GM19468 (cell line): ENCODE measurements at regions not wholly inside any gene's neighbourhood (a gene's known extent, or its start where the extent isn't known, plus 50 kb on each side); places are given as distances from the start of the nearest gene placed in this dataset.

Experiments
- ATAC-seq: cut with Tn5 transposase; IDR thresholded peaks from one replicate; pipeline ENCODE4 v1.9.1; 2021; ENCODE audit warnings: mild to moderate bottlenecking, moderate library complexity, moderate number of reproducible peaks; ENCODE audit not compliant: unreplicated experiment; ENCODE audit errors: extremely low read depth

DNA sequence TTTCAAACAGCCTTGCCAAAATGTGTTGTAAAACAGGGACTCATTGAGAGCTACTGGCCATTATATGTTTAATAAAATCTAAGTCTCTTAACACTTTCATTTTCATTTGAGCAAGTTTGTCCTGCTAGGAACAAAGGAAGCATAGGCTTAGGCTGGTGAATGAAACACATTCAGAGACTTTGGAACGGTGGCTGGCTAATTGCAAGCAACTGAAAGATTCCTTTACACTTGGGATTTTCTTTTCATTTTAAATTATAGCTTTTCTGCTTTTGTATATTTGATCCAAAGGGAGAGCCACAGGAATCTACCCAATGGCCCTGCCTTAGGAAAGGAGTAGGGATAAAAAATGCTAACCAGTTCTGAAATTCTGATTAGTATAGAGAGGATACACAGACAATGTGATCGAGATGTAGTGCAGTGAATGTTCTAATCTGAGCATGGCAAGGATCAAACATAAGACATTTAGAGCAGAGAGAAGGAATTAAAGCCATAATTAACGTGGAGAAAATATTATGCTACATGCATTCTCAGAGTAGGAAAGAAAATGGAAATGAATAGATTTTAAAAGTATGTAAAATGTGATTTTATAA, 911.4 kb upstream of the SLC39A10 start:
- ATAC-seq = no peak

- no peak for ATAC-seq
These were observed 914.3 kb upstream of the SLC39A10 start for GRCh38 chr2:194742706-194743105.

GRCh38 chr2:194739217-194739616, 917.8 kb upstream of the SLC39A10 start:
- no peak for ATAC-seq

- no peak for ATAC-seq
These were observed 921.0 kb upstream of the SLC39A10 start for GRCh38 chr2:194735837-194736542.

DNA sequence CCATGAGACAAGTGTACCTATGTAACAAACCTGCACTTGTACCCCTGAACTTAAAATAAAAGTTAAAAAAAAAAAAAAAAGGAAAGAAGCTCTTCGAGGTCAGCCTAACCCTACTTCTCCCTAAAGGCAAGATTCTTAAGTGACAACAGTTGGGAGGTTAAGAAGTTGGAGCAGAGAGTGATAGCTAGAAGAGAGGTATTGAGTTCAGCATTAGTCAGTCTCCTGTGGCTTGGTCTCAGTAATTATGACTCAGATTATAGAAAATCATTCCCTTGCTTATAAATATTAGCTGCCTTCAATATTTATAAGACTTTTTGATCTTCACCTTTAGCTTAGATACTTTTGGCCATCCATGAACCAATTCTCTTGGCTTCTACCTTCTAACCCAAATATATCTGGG, 926.8 kb upstream of the SLC39A10 start:
- no peak for ATAC-seq

GRCh38 chr2:194725169-194725568, 931.9 kb upstream of the SLC39A10 start:
- ATAC-seq = no peak

DNA sequence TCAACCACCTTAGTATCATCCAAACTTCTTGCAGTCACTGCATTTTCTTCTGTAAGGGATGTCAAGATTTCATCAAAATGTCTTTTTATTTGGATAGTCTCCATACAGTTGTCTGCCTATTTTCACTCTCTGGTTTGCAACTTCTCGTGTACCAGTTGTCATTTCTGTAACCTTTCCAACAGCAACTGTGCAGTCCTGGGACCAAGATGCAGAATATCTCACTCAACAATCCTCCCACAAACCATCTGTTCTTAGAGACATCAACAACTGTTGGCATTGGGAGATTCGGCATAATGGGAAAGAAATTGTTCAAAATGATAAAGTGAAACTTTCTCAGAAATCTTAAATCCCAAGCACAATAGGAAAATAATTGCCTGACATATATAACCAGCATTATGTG, 933.6 kb upstream of the SLC39A10 start:
- no peak for ATAC-seq

DNA sequence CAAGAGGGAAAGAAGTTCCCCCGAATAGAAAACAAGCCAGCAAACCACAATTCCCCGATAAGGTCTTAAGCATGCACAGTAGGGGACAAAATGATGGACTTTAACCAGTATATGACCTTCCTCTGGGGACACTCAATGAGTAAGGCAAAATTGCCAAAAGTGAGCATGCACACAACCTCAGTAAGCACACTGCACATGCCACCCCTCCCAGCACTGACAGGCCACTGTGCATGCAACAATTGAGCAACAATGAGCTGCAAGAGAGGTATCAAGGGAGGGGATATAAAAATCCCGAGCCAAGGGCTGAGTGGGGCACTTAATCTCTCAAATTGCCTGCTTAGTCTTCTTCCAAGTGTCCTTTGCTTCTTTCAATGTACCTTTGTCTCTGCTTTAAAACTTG, 935.8 kb upstream of the SLC39A10 start:
- no peak for ATAC-seq

- no peak for ATAC-seq
These were observed 936.6 kb upstream of the SLC39A10 start for GRCh38 chr2:194720462-194720861.

- no peak for ATAC-seq
These were observed 938.1 kb upstream of the SLC39A10 start for GRCh38 chr2:194718881-194719280.

DNA sequence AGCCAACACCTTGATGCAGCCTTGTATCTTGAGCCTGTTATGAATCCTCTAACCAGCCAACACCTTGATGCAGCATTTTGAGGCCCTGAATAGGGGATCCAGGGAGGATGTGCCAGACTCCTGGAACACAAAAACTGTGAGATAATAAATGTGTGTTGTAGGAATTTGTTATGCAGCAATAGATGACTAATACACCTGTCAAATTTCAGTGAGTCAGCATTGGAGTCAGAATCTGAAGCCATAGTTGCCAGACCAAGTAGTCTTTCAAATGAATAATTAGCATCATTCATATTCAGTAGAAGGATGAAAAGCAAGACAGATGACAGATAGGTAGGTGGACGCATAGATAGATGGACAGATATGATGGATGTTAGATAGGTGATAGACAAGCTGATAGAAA, 942.5 kb upstream of the SLC39A10 start:
- no peak for ATAC-seq

DNA sequence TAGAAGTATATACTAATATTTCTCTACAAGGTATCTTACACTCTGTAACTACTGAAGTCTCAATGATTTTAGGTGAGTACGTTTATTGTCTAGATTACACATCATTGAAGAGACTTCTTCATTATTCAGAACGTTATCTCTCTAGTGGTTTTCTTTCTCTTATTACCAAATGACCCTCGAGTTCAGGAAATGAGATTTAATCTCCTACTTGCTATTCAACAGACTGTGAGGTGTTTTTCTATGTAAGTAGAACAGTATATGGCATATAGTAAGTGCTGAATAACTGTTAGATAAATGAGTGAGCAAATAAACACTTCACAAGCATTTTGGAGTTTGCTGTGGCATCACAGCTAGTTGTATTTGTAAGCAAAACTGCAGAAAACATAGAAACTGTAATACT, 947.2 kb upstream of the SLC39A10 start:
- no peak for ATAC-seq

- no peak for ATAC-seq
These were observed 950.8 kb upstream of the SLC39A10 start for GRCh38 chr2:194706179-194706578.

DNA sequence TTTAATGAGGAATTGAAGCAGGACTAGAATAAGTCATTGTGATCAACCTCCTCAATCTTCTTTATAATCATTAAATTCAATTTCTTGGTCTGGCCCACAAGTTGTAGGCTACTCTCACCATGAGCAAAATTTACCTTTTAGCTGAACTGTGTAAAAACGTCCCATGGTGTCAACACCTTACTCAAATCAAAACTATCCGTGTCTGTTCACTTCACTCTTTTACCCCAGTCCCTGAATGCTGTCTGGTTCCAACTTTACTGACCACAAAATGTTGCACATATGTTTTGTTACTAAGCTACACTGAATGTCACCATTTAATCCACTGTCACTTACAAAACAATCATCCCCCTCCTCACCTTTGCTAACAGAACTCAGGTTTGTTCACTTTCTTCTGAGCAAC, 951.6 kb upstream of the SLC39A10 start:
- no peak for ATAC-seq

- ATAC-seq = no peak
These were observed 956.3 kb upstream of the SLC39A10 start for GRCh38 chr2:194700726-194701125.

DNA sequence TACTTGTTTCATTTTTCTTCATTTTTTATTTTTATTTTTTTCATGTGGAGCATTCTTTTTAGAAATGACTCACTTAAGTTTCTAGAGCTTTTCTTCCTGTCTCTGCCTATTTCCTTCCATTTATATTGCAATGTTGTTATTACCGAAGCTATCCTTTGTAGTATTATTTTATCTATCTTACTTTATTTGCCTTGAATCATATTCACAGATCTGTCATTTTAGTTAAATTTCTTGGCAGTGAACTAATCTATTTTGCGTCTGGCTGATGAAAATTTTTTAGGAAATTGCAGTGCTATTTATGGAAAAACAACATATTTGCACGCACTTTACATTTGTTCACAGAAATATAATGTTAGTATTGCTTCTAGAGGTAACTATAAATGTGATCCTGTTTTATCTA, 956.9 kb upstream of the SLC39A10 start:
- no peak for ATAC-seq

DNA sequence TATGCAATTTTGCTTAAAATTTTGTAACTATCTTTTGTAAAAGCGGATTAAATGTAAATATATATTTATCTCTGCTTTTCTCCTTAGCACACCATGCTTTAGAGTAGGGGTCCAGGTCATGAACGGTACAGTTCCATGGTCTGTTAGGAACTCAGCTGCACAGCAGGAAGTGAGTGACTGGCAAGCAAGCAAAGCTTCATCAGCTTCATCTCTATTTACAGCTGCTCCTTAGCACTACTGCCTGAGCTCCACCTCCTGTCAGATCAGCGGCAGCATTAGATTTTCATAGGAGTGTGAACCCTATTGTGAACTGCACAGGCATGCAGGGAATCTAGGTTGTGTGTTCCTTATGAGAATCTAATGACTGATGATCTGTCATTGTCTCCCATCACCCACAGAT, 959.0 kb upstream of the SLC39A10 start:
- ATAC-seq = no peak

- ATAC-seq = no peak
These were observed 959.6 kb upstream of the SLC39A10 start for GRCh38 chr2:194697439-194697838.

DNA sequence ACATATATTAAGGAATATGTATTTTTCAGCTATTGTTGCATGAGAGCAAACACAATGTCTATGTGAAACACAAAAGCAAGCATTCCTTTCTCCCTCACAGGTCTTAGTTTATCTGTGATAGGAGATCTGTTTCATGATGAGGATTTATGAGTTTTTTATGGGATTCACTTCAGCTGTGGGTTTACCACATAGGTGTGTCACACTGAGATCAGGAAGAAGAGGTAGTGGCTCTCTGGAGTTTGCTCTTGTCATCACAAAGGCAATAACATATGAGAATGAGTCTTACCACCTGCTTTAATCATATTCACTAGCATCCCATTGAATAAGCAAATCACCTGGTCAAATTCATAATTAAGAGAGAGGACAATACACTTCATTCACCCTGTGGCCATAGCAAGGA, 960.3 kb upstream of the SLC39A10 start:
- no peak for ATAC-seq

- ATAC-seq = no peak
These were observed 970.5 kb upstream of the SLC39A10 start for GRCh38 chr2:194686569-194686968.

DNA sequence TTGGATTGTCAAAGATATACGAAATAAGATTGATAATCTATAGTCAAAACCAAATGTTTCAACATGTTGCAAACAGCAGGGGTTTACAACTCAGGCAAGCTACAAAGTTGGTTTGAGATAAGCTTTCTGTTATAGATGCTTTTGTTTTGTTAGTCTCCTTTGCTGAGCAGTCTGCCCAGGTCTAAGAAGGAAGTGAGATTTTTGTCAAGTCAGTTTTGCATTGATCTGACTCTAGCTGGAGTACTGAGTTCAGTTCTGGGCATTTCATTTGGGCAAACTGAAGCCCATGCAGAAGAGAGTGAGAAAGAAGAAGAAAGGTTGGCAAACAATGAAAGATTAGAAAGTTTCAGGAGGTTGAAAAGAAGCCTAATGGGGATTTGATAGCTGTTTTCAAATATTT, 983.0 kb upstream of the SLC39A10 start:
- ATAC-seq = no peak

GRCh38 chr2:194672994-194673393, 984.0 kb upstream of the SLC39A10 start:
- ATAC-seq = no peak
